OCI-LY7 (cell line): ENCODE measurements at regions not wholly inside any gene's neighbourhood (a gene's known extent, or its start where the extent isn't known, plus 50 kb on each side); places are given as distances from the start of the nearest gene placed in this dataset.

Experiments
- BruUV-seq: library from RNA; stranded (reverse); fragments of 400-500 nt; replicated peaks from 2 replicates; lab custom pipeline; 2021; lab: Mats Ljungman, UMichigan
- CTCF ChIA-PET: fragments of 300-600 bp; sonication (Branson Sonifier 250); formaldehyde crosslinking; loops from one replicate; lab custom pipeline; 2022; ENCODE audit warnings: antibody characterized with exemption; ENCODE audit not compliant: unreplicated experiment; lab: Charles Lee
- POLR2A ChIA-PET: fragments of 300-600 bp; sonication (Branson Sonifier 250); formaldehyde crosslinking; loops from one replicate; lab custom pipeline; 2022; ENCODE audit warnings: antibody characterized with exemption; lab: Charles Lee
- DNase-seq: peaks from one replicate; pipeline ENCODE4 v3.0.0-alpha.2; 2015; ENCODE audit warnings: low spot score
- H2AFZ ChIP-seq: fragments of 200-600 bp; sonication (generic), shearing (Covaris generic); 2 replicates; pipeline ENCODE4 v1.6.1; 2014; ENCODE audit warnings: mild to moderate bottlenecking, antibody characterized with exemption, low read length, moderate library complexity
- H3K27ac ChIP-seq: fragments of 200-600 bp; sonication (generic); 2 replicates; pipeline ENCODE4 v1.5.1; 2014; ENCODE audit warnings: mixed run types, low read depth, mild to moderate bottlenecking, moderate library complexity, low read length, inconsistent platforms; ENCODE audit not compliant: poor library complexity, severe bottlenecking
- H3K36me3 ChIP-seq: fragments of 200-600 bp; sonication (generic); 2 replicates; pipeline ENCODE4 v1.6.1; 2014; ENCODE audit warnings: mild to moderate bottlenecking, antibody characterized with exemption, low read length, moderate library complexity, mixed read lengths; ENCODE audit not compliant: insufficient read depth
- H3K4me1 ChIP-seq: fragments of 200-600 bp; sonication (generic); 2 replicates; pipeline ENCODE4 v1.5.1; 2014; ENCODE audit warnings: mild to moderate bottlenecking, low read length; ENCODE audit not compliant: insufficient read depth, poor library complexity, severe bottlenecking
- H3K4me2 ChIP-seq: fragments of 200-600 bp; sonication (generic); 2 replicates; pipeline ENCODE4 v1.6.1; 2014; ENCODE audit warnings: mild to moderate bottlenecking, low read length
- H3K4me3 ChIP-seq: fragments of 200-600 bp; sonication (generic); 2 replicates; pipeline ENCODE4 v1.5.1; 2014; ENCODE audit warnings: mild to moderate bottlenecking, low read depth, low read length; ENCODE audit not compliant: poor library complexity, severe bottlenecking
- H3K79me2 ChIP-seq: fragments of 200-600 bp; sonication (generic); 2 replicates; pipeline ENCODE4 v1.6.1; 2016; ENCODE audit warnings: low read depth, mild to moderate bottlenecking, low read length, moderate library complexity, mixed read lengths; ENCODE audit not compliant: insufficient read depth
- H3K9me2 ChIP-seq: fragments of 200-600 bp; sonication (generic); 2 replicates; pipeline ENCODE4 v1.6.1; 2016; ENCODE audit warnings: mild to moderate bottlenecking, low read length, mixed read lengths; ENCODE audit not compliant: insufficient read depth
- H3K9me3 ChIP-seq: fragments of 200-600 bp; sonication (generic); 2 replicates; pipeline ENCODE4 v1.6.1; 2014; ENCODE audit warnings: mild to moderate bottlenecking, mixed run types, low read length, mixed read lengths
- H4K20me1 ChIP-seq: fragments of 200-600 bp; sonication (generic); 2 replicates; pipeline ENCODE4 v1.6.1; 2014; ENCODE audit warnings: mild to moderate bottlenecking, antibody characterized with exemption, low read length, moderate library complexity, mixed read lengths; ENCODE audit not compliant: insufficient read depth
- EZH2phosphoT487 ChIP-seq: fragments of 200-600 bp; sonication (generic); IDR thresholded peaks from 2 replicates; pipeline ENCODE4 v1.6.1; 2018; ENCODE audit warnings: low read depth, borderline replicate concordance, mild to moderate bottlenecking, mixed run types, antibody characterized with exemption, low read length, moderate library complexity, mixed read lengths
- intact Hi-C: fragments of 100-400 bp; cut with micrococcal nuclease; formaldehyde crosslinking; loops from one replicate; pipeline ENCODE4 v1.10.0; 2022; ENCODE audit not compliant: unreplicated experiment
- TF ChIP-seq, protein P1 (sequence below): fragments of 200-600 bp; sonication (generic); conservative IDR thresholded peaks from 2 replicates; pipeline ENCODE4 v1.5.1; 2014; ENCODE audit warnings: mild to moderate bottlenecking, antibody characterized with exemption, low read length, moderate library complexity, mixed read lengths

DNA sequence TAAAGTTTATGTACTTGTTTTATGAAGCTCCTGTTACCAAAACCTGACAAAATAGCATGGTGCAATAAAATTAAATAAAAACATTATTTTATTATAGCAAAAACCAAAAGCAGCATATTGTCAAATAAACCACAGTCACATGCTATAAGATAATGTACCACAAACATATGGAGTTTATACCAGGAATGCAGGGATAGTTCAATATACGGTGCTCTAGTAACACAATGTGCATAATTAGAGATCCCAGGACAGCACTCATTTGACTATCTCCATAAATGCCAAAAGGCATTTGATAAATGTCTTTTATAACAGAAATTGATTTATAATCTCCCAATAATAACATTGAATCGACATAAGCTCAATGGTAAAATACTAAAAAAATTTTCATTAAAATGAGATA, 402.0 kb downstream of the RND3 start:
- no TSS peak for BruUV-seq
- CTCF ChIA-PET = no interaction called here

DNA sequence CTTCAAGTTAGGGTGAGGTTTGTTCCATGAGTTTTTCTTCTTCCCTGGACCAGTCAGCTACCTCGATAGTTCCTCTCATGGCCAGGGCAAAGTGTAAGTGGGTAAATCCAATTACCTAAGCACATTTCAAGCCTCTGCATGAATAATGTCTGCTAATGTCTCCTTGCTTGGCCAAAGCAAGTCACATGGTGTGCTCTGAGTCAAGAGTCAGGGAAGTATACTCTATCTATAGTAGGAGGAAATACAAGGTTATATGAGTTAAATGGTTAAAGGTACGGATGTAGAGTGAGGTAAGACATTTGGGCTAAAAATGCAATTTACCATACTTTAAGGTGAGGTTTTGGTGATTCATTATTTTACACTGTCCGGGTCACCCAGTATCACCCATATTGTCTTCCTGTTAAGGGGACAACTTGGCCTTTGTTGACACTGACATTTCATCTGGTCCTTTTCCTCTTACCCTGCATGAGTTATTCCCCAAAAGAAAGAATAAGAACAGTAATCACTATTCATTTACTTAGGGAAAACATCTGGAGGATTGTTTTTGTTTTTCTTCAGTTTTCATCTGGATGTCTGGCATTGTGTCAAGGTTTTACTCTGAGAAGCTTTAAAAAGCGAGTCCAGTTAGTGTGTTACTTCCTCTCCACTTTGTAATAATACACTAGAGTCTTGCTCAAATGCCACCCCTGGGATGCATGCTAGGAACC, 405.5 kb downstream of the RND3 start:
- no peaks in the 10 kb centered on the region for H3K79me2 ChIP-seq
- no peak overlapping the region for H3K4me2 ChIP-seq
- no peak overlapping the region for H3K4me3 ChIP-seq
- no peaks in the 10 kb centered on the region for H3K9me2 ChIP-seq
- TF ChIP-seq, protein P1, sequence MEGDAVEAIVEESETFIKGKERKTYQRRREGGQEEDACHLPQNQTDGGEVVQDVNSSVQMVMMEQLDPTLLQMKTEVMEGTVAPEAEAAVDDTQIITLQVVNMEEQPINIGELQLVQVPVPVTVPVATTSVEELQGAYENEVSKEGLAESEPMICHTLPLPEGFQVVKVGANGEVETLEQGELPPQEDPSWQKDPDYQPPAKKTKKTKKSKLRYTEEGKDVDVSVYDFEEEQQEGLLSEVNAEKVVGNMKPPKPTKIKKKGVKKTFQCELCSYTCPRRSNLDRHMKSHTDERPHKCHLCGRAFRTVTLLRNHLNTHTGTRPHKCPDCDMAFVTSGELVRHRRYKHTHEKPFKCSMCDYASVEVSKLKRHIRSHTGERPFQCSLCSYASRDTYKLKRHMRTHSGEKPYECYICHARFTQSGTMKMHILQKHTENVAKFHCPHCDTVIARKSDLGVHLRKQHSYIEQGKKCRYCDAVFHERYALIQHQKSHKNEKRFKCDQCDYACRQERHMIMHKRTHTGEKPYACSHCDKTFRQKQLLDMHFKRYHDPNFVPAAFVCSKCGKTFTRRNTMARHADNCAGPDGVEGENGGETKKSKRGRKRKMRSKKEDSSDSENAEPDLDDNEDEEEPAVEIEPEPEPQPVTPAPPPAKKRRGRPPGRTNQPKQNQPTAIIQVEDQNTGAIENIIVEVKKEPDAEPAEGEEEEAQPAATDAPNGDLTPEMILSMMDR = no peak
- TF ChIP-seq EZH2phosphoT487 = no peak
- H2AFZ ChIP-seq = no peak overlapping the region
- H3K9me3 ChIP-seq = no peaks in the 10 kb centered on the region
- DNase-seq = no peak
- no peaks in the 10 kb centered on the region for H3K4me1 ChIP-seq
- no peaks in the 10 kb centered on the region for H3K36me3 ChIP-seq
- CTCF ChIA-PET = no interaction called here
- BruUV-seq = no TSS peak
- no peaks in the 10 kb centered on the region for H4K20me1 ChIP-seq
- intact Hi-C loops = no loop called here
- no peak overlapping the region for H3K27ac ChIP-seq
- POLR2A ChIA-PET = interaction anchor here (0.6 kb wide), 1 partner anchor 40 kb away, joined by 4 read pairs; no protein-coding TSS in a partner anchor

More for the DNA sequence above, 402.0 kb downstream of the RND3 start:
- Histone ChIP-seq H3K36me3 (no peaks in the 10 kb centered on the region), H3K4me2 (no peak overlapping the region), H3K79me2 (no peaks in the 10 kb centered on the region), H3K9me2 (no peaks in the 10 kb centered on the region), H3K9me3 (no peaks in the 10 kb centered on the region), H2AFZ (no peak overlapping the region), H4K20me1 (no peaks in the 10 kb centered on the region), H3K4me3 (no peak overlapping the region), H3K4me1 (no peaks in the 10 kb centered on the region), H3K27ac (no peak overlapping the region)
- DNase-seq = no peak
- POLR2A ChIA-PET = no interaction called here
- TF ChIP-seq EZH2phosphoT487 = no peak
- TF ChIP-seq, protein P1 = no peak
- intact Hi-C loops = no loop called here

DNA sequence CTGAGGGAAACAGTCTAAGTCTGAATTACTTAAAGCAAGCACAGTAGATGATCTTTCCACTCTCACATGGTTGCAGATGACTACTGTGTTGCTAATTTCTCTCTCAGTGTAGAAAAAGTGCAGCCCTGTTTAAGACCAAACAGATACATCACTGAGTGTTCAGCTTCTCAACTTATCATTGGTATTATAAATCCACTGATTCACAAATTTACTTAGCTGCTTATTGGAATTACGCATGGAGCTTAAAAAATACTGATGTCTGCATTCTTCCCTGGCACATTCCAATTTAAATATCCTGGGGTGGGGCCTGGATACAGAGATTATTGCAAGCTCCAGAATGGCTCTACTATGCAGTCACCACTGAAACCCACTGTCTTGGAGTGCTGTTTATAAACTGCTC, 411.2 kb downstream of the RND3 start:
- no peak overlapping the region for H3K27ac ChIP-seq
- H3K9me2 ChIP-seq = no peaks in the 10 kb centered on the region
- H3K79me2 ChIP-seq = no peaks in the 10 kb centered on the region
- H3K36me3 ChIP-seq = no peaks in the 10 kb centered on the region
- no peak overlapping the region for H3K4me3 ChIP-seq
- TF ChIP-seq, protein P1 = no peak
- TF ChIP-seq EZH2phosphoT487 = no peak
- H4K20me1 ChIP-seq = no peaks in the 10 kb centered on the region
- no TSS peak for BruUV-seq
- no peak for DNase-seq
- no peaks in the 10 kb centered on the region for H3K9me3 ChIP-seq
- H3K4me1 ChIP-seq = no peaks in the 10 kb centered on the region
- CTCF ChIA-PET = no interaction called here
- no peak overlapping the region for H3K4me2 ChIP-seq
- POLR2A ChIA-PET = interaction anchor here (0.8 kb wide), 1 partner anchor 16 kb away, joined by 3 read pairs; no protein-coding TSS in a partner anchor
- intact Hi-C loops = no loop called here
- H2AFZ ChIP-seq = no peak overlapping the region
